ENCODE measurements at regions not wholly inside any gene's neighbourhood (a gene's known extent, or its start where the extent isn't known, plus 50 kb on each side); places are given as distances from the start of the nearest gene placed in this dataset.
A peak's percentile ranks its signal among the peaks of the same experiment; 100 is the strongest.

GRCh38 chr22:45082795-45083194, 73.0 kb upstream of the PHF21B start:
- peak in 1 of 6 experiments; percentile 28 for TF ChIP-seq CTCF (IDR thresholded peaks at IDR 0.05)
- TF ChIP-seq POLR2A (IDR thresholded peaks at IDR 0.05): no peak

Measured in esophagus squamous epithelium (tissue), 4 donors.